ENCODE measurements at regions not wholly inside any gene's neighbourhood (a gene's known extent, or its start where the extent isn't known, plus 50 kb on each side); places are given as distances from the start of the nearest gene placed in this dataset.

- in situ Hi-C loops (cut with MboI; ENCODE audit: low pct_unique_long_range_greater_than_20kb in 2 of 9, low sequenced_read_pairs in 9 of 9, unreplicated experiment in 9 of 9) = no loop called here
- ATAC-seq (replicated peaks in 6 of 8) = no peak
- 20 to 88% (median 57%) methylated on average over 1 to 3 of the region's 3 CpGs; no CpG with 5 or more reads in 2 of the 10 experiments for WGBS, 10 experiments
- Histone ChIP-seq H3K4me3 (no peak overlapping the region), H3K4me1 (replicated peaks in 1 of 2) (peaks cover 13 to 27% of the 10 kb centered on the region in 2 donors), H3K27ac (no peak overlapping the region)
Measured at GRCh38 chr2:220506466-220506865, 879.0 kb downstream of the SLC4A3 start.

GRCh38 chr2:220509096-220509757, 881.8 kb downstream of the SLC4A3 start:
- H3K27ac ChIP-seq = no peak overlapping the region
- 20 to 100% (median 56%) methylated on average over 1 to 2 of the region's 2 CpGs; no CpG with 5 or more reads in 4 of the 10 experiments for WGBS, 10 experiments
- in situ Hi-C loops (cut with MboI; ENCODE audit: low pct_unique_long_range_greater_than_20kb in 2 of 9, low sequenced_read_pairs in 9 of 9, unreplicated experiment in 9 of 9) = no loop called here
- H3K4me3 ChIP-seq = no peak overlapping the region
- peaks cover 13 to 27% of the 10 kb centered on the region in 2 donors for H3K4me1 ChIP-seq (replicated peaks in 1 of 2)
- ATAC-seq (replicated peaks in 6 of 8) = peak in 4 of 8 experiments; percentile 7 to 47 (median 38)

DNA sequence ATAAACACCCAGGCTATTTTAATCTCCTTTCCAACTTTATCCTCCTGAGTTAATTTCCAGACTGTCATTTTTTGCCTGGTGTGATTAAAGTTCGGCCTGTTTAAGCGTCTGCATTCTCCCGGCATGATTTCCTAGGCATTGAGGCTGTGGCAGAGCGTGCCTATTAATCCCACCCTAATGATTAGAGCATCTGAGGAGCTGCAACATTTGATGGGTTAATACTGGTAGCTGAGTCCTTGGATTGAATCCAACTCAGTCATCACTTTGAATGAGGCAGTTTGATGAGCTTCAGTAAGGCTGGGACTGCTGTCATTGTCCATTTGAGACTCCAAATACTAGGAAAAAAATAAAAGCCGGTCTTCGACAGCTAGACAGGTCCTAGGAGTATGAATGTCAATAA, 882.5 kb downstream of the SLC4A3 start:
- no peak overlapping the region for H3K27ac ChIP-seq
- in situ Hi-C loops (cut with MboI; ENCODE audit: low pct_unique_long_range_greater_than_20kb in 2 of 9, low sequenced_read_pairs in 9 of 9, unreplicated experiment in 9 of 9) = no loop called here
- WGBS, 10 experiments = 68 to 100% (median 89%) methylated on average over 1 to 6 of the region's 6 CpGs
- ATAC-seq (replicated peaks in 6 of 8) = peak in 2 of 8 experiments; percentile 34 to 56
- no peak overlapping the region for H3K4me3 ChIP-seq
- peaks cover 13 to 27% of the 10 kb centered on the region in 2 donors for H3K4me1 ChIP-seq (replicated peaks in 1 of 2)

DNA sequence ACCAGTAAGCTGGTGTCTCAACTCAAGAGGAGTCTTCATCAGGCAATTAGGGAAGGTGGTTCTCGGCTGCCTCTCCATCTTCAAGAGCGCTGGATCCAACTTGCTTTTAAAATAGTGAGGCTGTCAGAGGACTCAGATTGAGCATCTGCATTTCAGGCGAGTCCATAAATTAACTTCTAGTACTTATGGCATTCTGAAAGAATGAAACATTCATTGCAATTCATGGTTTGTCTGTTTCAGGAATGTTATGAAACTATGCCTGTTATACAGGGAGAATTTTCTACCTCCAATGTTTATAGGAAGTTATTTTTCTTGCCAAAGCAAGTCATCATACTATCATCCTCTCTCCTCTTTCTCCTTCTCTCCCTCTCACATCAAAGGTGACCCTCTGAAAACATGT, 883.2 kb downstream of the SLC4A3 start:
- WGBS, 10 experiments = 44 to 100% (median 80%) methylated on average over 1 to 3 of the region's 3 CpGs
- Histone ChIP-seq H3K4me1 (replicated peaks in 1 of 2) (peaks cover 13 to 27% of the 10 kb centered on the region in 2 donors), H3K4me3 (no peak overlapping the region), H3K27ac (no peak overlapping the region)
- in situ Hi-C loops (cut with MboI; ENCODE audit: low pct_unique_long_range_greater_than_20kb in 2 of 9, low sequenced_read_pairs in 9 of 9, unreplicated experiment in 9 of 9) = no loop called here
- no peak for ATAC-seq (replicated peaks in 6 of 8)

- no peak for ATAC-seq (replicated peaks in 6 of 8)
- no peak overlapping the region for H3K4me3 ChIP-seq
- 6 to 100% (median 77%) methylated on average over 1 to 2 of the region's 2 CpGs for WGBS, 10 experiments
Measured at GRCh38 chr2:220512419-220512818, 885.0 kb downstream of the SLC4A3 start.

DNA sequence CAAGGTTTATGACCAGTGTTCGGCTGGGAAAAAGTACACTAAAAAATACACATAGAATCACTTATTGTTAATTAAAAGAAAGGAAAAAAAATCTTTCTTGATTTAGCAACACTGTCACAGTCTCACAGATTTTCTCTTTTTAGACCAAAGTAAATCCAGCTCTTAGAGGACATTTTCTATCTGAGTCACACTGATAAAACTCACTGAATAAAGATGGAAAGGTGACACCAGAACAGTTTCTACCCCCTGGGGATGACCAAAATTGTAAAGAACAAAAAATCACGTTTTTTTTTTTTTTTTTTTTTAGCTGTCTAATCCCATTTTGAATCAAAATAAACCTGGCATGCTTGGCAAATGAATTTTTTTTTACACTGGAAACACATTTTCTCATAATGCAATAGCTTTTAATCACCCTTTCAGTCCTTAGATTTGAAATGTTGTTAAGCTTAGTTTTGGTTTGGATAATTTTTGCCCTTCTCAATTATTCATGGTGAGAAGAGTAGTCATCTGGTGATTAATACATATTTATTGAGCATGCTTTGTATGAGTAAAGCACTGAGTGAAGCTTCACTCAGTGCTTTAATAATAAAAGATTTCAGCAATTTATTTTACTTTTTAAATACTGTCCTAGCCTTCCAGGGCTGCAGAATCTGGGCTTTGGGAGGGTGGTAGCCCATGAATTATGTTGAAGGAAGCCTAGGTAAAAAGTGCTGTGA, 886.3 kb downstream of the SLC4A3 start:
- in situ Hi-C loops (cut with MboI; ENCODE audit: low pct_unique_long_range_greater_than_20kb in 2 of 9, low sequenced_read_pairs in 9 of 9, unreplicated experiment in 9 of 9) = no loop called here
- Histone ChIP-seq H3K27ac (no peak overlapping the region), H3K4me1 (replicated peaks in 1 of 2) (peaks cover 13 to 25% of the 10 kb centered on the region in 2 donors), H3K4me3 (no peak overlapping the region)
- no peak for ATAC-seq (replicated peaks in 6 of 8)
- WGBS, 10 experiments = 14 to 60% (median 40%) methylated on average over 1 to 2 of the region's 2 CpGs

More at GRCh38 chr2:220512419-220512818, 885.0 kb downstream of the SLC4A3 start:
- in situ Hi-C loops (cut with MboI; ENCODE audit: low pct_unique_long_range_greater_than_20kb in 2 of 9, low sequenced_read_pairs in 9 of 9, unreplicated experiment in 9 of 9) = no loop called here
- peaks cover 13 to 27% of the 10 kb centered on the region in 2 donors for H3K4me1 ChIP-seq (replicated peaks in 1 of 2)
- no peak overlapping the region for H3K27ac ChIP-seq

DNA sequence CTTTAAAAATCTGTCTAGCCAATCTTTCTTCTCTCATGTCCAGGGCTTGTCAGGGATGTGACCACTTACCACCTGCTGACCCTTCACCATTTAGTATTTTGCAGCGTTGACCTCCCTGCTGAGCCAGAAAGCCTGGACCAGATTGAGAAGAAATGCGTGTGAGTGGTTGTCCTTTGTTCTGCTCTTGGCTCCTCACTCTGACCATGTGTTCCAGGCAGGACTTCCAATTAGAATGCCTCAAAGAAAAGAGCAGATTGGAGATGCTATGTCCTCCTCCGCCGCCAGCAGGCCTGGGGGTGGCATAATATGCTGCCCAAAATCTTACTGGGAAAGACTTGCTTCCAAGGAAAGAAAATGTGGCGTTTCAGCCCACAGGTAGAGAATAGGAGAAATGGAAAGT, 894.1 kb downstream of the SLC4A3 start:
- in situ Hi-C loops (cut with MboI; ENCODE audit: low pct_unique_long_range_greater_than_20kb in 2 of 9, low sequenced_read_pairs in 9 of 9, unreplicated experiment in 9 of 9) = no loop called here
- 14 to 100% (median 72%) methylated on average over 1 to 5 of the region's 5 CpGs; no CpG with 5 or more reads in 2 of the 10 experiments for WGBS, 10 experiments
- no peak for ATAC-seq (replicated peaks in 6 of 8)
- no peak overlapping the region for H3K4me3 ChIP-seq
- H3K27ac ChIP-seq = no peak overlapping the region
- no peaks in the 10 kb centered on the region for H3K4me1 ChIP-seq (replicated peaks in 1 of 2)

- in situ Hi-C loops (cut with MboI; ENCODE audit: low pct_unique_long_range_greater_than_20kb in 2 of 9, low sequenced_read_pairs in 9 of 9, unreplicated experiment in 9 of 9) = no loop called here
- Histone ChIP-seq H3K4me1 (replicated peaks in 1 of 2) (no peaks in the 10 kb centered on the region), H3K4me3 (no peak overlapping the region), H3K27ac (no peak overlapping the region)
- WGBS, 10 experiments = 21 to 100% (median 80%) methylated on average over 1 to 3 of the region's 3 CpGs
- peak in 2 of 8 experiments; percentile 38 to 60 for ATAC-seq (replicated peaks in 6 of 8)
Measured at GRCh38 chr2:220528180-220528675, 900.8 kb downstream of the SLC4A3 start.

GRCh38 chr2:220531216-220531615, 903.8 kb downstream of the SLC4A3 start:
- Histone ChIP-seq H3K27ac (no peak overlapping the region), H3K4me1 (replicated peaks in 1 of 2) (no peaks in the 10 kb centered on the region), H3K4me3 (no peak overlapping the region)
- in situ Hi-C loops (cut with MboI; ENCODE audit: low pct_unique_long_range_greater_than_20kb in 2 of 9, low sequenced_read_pairs in 9 of 9, unreplicated experiment in 9 of 9) = no loop called here
- WGBS, 10 experiments = 75 to 100% (median 86%) methylated on average over 1 of the region's 1 CpG; no CpG with 5 or more reads in 5 of the 10 experiments
- no peak for ATAC-seq (replicated peaks in 6 of 8)

- no peaks in the 10 kb centered on the region for H3K4me1 ChIP-seq (replicated peaks in 1 of 2)
- in situ Hi-C loops (cut with MboI; ENCODE audit: low pct_unique_long_range_greater_than_20kb in 2 of 9, low sequenced_read_pairs in 9 of 9, unreplicated experiment in 9 of 9) = no loop called here
- no peak overlapping the region for H3K4me3 ChIP-seq
- H3K27ac ChIP-seq = no peak overlapping the region
- WGBS, 10 experiments = 0 to 93% (median 78%) methylated on average over 1 to 2 of the region's 2 CpGs; no CpG with 5 or more reads in 2 of the 10 experiments
- peak in 3 of 8 experiments; percentile 61 to 98 (median 84) for ATAC-seq (replicated peaks in 6 of 8)
Measured at GRCh38 chr2:220533485-220533884, 906.1 kb downstream of the SLC4A3 start.

DNA sequence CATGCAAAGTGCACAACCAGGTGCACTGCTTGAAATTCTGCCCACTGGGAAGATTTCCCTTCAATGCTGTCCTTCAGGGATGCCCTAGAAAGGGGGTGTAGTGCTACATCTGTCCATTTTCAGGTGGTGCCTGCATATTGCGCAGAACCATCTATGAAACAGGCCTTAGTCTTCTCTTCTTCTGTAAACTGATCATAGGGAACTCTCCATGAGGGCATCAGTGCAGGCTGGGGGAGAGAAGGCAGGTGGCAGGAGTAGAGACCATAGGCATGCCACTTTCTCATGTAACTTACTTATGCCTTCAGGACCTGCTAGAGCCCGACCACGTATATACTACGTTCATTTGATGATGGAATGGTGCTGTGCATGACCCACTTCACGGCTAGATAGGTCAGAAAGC, 912.1 kb downstream of the SLC4A3 start:
- Histone ChIP-seq H3K27ac (no peak overlapping the region), H3K4me3 (no peak overlapping the region), H3K4me1 (replicated peaks in 1 of 2) (no peaks in the 10 kb centered on the region)
- ATAC-seq (replicated peaks in 6 of 8) = no peak
- 0 to 80% (median 58%) methylated on average over 1 to 5 of the region's 5 CpGs; no CpG with 5 or more reads in 2 of the 10 experiments for WGBS, 10 experiments
- in situ Hi-C loops (cut with MboI; ENCODE audit: low pct_unique_long_range_greater_than_20kb in 2 of 9, low sequenced_read_pairs in 9 of 9, unreplicated experiment in 9 of 9) = no loop called here

GRCh38 chr2:220544049-220544448, 916.6 kb downstream of the SLC4A3 start:
- 0 to 75% (median 25%) methylated on average over 1 of the region's 1 CpG; no CpG with 5 or more reads in 4 of the 10 experiments for WGBS, 10 experiments
- ATAC-seq (replicated peaks in 6 of 8) = no peak
- in situ Hi-C loops (cut with MboI; ENCODE audit: low pct_unique_long_range_greater_than_20kb in 2 of 9, low sequenced_read_pairs in 9 of 9, unreplicated experiment in 9 of 9) = no loop called here
- no peak overlapping the region for H3K27ac ChIP-seq
- H3K4me1 ChIP-seq (replicated peaks in 1 of 2) = no peaks in the 10 kb centered on the region
- H3K4me3 ChIP-seq = no peak overlapping the region

DNA sequence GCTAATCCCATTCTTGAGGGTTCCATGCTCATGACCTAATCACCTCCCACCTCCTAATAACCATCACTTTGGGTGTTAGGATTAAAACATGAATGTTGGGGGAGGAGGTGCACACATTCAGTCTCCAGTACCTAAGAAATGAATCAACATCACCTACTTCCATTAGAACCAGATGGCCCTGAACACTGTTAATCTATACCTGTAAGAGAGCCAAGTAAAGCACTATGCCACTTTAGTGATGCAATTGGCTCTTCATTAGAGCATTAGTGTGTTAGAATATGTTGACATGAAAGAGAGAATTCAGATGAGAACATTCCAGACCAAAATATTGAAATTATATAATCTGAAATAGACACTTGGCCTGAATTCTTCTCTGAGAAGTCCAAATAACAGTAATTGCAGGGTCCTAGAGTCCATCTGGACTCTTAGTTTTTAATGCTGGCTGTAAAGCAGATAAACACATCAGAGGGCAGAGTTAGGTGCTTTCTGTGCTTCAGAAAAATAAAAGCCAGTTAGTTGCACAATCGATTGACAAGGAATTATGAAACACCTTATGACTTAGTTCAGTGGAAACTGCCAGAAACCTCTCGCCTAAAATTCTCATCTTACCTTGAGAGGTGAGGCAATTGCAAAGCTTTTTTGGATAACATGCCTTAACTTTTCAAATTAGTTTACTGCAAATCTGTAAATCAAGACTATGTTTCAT, 923.7 kb downstream of the SLC4A3 start:
- H3K4me1 ChIP-seq (replicated peaks in 1 of 2) = peaks cover 0 to 6% of the 10 kb centered on the region in 2 donors
- WGBS, 10 experiments = 50 to 92% (median 75%) methylated on average over 1 to 2 of the region's 2 CpGs; no CpG with 5 or more reads in 3 of the 10 experiments
- H3K27ac ChIP-seq = no peak overlapping the region
- in situ Hi-C loops (cut with MboI; ENCODE audit: low pct_unique_long_range_greater_than_20kb in 2 of 9, low sequenced_read_pairs in 9 of 9, unreplicated experiment in 9 of 9) = no loop called here
- H3K4me3 ChIP-seq = no peak overlapping the region
- no peak for ATAC-seq (replicated peaks in 6 of 8)

Data from motor neuron (in vitro differentiated cells).